SW480 (cell line): ENCODE measurements at regions not wholly inside any gene's neighbourhood (a gene's known extent, or its start where the extent isn't known, plus 50 kb on each side); places are given as distances from the start of the nearest gene placed in this dataset.
"Not testable (repeated sequence)": the region's sequence is repeated elsewhere in the genome, so short reads cannot be mapped to it uniquely, and the experiment has no call there.

ENCODE experiments used
- DNase-seq: peaks from one replicate; pipeline ENCODE4 v3.0.0-alpha.2; 2016; ENCODE audit warnings: low spot score

DNA sequence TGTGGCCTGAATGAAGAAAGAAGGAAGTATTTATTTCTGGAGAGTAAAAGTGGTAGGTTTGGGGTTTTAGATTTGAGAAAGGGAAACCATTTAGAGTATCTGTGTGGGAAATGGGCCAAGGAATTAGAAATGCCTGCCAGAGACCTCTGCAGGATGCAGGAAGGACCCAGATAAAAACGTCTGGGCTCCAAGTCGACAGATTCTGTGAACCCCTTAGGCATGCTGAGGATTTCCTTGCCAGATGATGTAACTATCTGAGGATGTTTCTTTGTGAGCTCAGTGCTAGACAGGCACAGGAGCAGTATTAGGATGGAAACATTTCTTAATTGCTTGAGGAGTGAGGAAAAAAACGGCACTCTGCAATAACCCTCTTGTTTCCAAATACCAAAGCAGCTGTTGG, 251.8 kb upstream of the DMRT1 start:
- DNase-seq, result no peak

- no peak for DNase-seq
These were observed 250.2 kb upstream of the DMRT1 start for GRCh38 chr9:591292-591691.

DNA sequence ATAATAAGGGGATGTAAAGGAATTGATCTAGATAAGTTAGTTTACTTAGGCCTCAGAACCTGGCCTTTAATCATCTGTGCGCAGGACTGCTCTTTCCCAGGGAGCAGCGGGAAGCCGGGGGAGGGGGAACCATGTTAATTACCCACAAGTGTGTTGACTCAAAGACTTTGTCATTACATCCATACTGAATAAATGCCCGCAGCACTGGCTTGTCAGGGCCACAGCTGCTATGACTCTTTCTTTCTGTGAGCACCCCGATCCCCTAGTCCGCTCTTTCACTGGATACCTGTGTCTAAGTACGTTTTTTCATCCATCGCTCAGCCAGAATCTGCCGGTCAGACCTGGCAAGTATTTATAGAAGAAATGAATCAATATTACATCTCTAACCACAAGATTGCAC, 249.3 kb upstream of the DMRT1 start:
- no peak for DNase-seq

DNA sequence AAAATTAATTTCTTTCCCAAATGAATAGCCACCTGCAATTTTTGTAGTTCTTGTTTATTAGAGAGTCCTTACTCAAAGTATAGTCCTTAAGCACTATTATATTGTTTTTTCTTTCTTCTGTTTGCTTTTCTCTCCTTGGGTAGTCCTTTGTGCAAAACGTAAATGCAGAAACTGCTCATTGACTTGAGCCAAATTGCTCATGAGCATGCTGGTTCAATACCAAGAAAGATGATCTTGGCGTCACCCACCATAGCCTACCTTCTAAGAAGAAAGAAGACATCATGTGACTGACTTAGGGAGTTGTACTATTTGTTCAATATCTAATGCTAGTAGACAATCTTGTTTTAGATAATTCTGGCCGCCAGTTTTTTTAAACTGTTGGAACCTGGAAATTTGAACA, 248.8 kb upstream of the DMRT1 start:
- no peak for DNase-seq

GRCh38 chr9:593809-594208, 247.7 kb upstream of the DMRT1 start:
- DNase-seq, result no peak

DNA sequence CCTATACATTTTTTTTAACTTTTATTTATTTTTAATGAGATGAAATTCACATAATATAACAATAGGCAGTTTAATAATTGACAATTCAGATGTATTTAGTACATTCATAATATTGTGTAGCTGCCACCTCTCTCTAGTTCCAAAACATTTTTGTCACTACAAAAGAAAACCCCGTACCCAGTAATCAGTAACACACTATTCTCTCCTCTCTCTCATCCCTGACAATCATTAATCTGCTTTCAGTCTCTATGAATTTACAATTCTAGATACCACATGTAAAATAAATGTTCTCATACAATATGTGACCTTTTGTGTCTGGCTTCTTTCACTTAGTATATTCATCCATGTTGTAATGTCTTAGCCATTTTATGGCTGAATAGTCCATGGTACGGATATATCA, 244.8 kb upstream of the DMRT1 start:
- no peak for DNase-seq

DNA sequence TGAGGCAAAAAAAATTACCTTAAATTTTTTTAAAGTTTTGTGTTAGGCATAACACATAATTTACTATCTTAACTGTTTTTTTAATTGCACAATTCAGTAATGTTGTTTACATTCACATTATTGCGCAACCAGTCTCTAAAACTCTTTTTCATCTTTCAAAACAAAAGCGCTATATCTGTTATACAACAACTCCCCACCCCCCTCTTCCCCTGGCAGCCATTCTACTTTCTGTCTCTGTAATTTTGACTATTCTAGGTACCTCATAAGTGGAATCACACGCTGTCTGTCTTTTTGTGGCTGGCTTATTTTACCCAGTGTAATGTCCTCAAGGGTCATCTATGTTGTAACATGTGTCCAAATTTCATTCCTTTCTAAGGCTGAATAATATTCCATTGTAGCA, 241.5 kb upstream of the DMRT1 start:
- DNase-seq, result no peak

GRCh38 chr9:602716-603115, 238.8 kb upstream of the DMRT1 start:
- DNase-seq, result no peak

GRCh38 chr9:603126-603525, 238.4 kb upstream of the DMRT1 start:
- no peak for DNase-seq

GRCh38 chr9:607417-607816, 234.1 kb upstream of the DMRT1 start:
- no peak for DNase-seq

- DNase-seq, result peak; percentile 78
These were observed 227.6 kb upstream of the DMRT1 start for GRCh38 chr9:613771-614347.

GRCh38 chr9:614431-614830, 227.1 kb upstream of the DMRT1 start:
- peak; percentile 77 for DNase-seq

DNA sequence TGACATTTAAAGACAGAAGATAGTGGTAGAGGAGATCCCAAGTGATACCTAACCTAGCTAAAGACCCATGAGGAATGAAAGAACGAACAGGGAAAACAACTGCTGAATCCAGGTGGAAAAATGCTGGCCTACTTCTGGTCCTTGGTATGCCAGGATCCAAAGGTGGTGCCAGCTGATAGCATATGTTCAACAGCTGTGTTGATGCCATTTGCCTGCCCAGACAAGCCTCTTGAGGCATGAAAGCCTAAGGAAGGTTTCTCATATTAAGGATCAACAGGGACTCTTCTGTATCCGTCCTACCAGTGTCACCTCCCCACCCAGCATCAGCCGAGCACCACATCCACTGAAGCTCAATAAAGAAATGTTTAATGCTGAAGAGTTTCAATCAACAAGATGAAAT, 225.7 kb upstream of the DMRT1 start:
- no peak for DNase-seq

- DNase-seq, result no peak
These were observed 224.8 kb upstream of the DMRT1 start for GRCh38 chr9:616694-617093.

DNA sequence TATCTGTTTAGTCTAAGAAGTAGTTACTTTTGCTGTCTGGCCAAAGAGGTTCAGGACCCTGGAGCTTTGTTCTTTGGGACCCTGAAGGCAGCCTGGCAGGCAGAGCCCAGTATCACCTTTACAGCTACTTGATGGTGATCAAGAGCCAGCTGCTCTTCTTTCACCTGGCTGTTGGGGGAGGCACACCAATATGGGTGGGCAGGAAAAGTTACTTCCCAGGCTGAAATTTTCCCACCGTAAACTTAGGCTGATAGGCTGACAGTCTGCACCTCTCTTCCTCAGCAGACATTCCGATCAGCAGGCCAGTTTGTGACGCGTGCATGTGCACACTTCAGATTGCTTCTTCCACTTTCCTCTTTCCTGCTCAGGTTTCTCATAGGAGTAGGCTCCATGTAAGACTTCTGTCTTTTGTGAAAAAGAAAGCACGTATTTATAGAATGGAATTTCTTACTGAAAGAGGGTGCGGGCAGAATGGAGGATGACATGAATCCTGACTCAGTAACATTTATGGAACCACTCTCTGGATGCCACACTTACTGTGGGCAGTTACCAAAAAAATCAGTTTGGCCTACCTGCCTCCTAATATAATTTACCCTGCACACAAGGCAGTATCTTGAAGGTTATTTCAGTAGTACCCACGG, 223.9 kb upstream of the DMRT1 start:
- DNase-seq, result no peak

DNA sequence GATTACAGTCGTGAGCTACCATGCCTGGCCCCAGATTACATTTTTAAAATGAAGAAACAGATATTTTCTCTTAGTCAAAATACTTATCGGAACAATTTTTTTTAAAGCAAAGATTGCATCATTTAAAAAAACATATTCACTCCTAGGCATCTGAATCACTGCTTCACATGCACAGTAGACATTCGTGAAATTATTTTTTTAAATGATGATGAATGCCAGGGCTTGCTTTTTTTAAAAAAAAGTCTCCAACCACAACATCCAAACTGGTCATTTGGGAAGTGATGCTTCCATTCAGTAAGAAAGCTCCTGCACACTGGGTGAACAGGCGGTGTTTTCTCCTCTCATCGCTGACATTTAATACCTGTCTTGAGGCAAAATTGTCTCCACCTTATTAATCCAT, 223.0 kb upstream of the DMRT1 start:
- DNase-seq, result no peak

DNA sequence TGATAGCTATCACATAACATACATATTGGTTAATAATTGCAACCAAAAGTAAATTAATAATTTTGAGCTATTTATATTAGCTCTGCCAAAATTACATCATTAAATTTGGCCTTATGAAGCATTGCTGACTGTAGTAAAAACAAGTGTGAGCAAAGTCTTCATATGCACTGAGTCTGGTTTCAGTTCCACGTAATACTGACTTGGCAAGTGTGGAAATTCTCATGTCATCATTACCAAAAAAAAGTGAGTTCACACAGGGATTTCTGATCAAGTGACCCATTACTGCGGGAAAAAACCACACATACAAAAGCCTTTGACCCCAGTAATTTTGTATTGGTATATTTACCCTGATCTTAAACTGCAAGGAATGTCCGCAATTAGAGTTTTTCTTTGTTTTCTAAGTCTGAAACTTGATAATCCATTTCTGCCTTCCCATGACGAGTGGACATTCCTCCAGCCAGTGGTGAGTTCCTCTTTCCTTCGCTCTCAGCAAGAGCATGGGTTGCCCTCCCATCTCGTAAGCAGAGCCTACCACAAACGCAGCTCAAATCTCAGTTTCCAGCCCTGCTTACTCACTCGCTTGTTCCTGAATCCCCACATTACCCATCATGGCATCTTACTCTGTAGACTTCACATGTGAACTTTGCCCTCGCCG, 220.2 kb upstream of the DMRT1 start:
- DNase-seq, result no peak

- no peak for DNase-seq
These were observed 216.5 kb upstream of the DMRT1 start for GRCh38 chr9:624935-625500.

GRCh38 chr9:625613-626012, 215.9 kb upstream of the DMRT1 start:
- no peak for DNase-seq

GRCh38 chr9:626114-626513, 215.4 kb upstream of the DMRT1 start:
- not testable (repeated sequence) for DNase-seq

DNA sequence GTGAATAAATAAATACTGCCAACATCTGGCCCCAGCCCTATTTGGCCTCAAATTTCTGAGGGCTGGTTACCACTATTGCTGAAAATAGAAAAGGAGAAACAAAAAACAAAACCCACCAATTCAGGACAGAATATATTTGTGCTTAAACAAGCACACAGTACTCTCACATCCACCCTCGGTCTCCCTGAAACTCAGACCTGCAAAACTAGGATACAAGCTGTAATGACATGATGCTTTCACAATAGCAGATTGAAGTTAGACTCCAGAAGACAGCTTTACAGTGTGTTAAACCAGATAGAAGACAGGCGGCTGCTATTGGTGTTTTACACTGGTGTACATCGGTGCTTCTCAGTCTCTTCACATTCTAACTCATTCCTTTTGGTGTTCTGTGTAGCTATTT, 214.9 kb upstream of the DMRT1 start:
- DNase-seq, result no peak

GRCh38 chr9:627336-627970, 214.0 kb upstream of the DMRT1 start:
- DNase-seq, result no peak

- no peak for DNase-seq
These were observed 212.4 kb upstream of the DMRT1 start for GRCh38 chr9:629146-629545.
